ENCODE measurements at regions not wholly inside any gene's neighbourhood (a gene's known extent, or its start where the extent isn't known, plus 50 kb on each side); places are given as distances from the start of the nearest gene placed in this dataset.

DNA sequence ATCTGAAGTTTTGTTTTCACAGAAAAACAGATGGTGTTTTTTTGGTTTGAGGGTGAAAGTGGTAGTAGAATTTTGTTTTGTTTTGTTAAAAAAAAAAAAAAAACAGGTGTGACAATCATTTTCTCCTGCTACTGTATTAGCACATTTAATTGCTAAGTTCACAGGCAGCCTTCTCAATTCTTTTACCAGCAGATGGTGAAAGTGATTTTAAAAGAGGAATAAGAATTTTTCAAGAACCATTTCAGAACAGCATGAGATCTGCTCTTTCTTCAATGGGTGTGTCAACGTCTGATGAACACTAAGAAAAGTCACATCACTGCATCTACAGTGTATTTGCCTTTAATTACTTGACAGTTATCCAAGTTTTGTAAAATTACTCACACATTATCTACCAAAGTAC is 303.7 kb upstream of the USP15 start:
- intact Hi-C loops (cut with DNase I) = no loop called here

DNA sequence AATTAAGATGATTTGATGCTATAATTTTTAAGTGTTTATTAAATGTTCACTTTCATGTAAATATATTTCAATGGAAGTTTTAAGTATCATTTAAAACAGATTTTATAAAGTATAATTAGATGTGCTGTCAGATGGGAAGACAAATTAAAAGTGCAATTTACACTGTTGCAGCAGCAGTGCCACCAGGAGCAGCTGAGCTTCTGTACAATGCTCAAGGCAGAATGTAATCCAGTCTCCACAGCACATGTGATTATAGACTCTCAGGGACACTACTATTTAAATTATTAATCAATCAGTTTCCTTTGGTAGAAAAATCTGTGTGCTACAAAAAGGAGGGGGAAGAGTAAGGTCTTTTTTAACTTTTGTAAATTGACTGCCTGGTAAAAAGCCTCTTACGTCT is 285.7 kb upstream of the USP15 start:
- intact Hi-C loops (cut with DNase I) = no loop called here
- Histone ChIP-seq H3K27me3 (no peaks in the 10 kb centered on the region), H3K36me3 (no peaks in the 10 kb centered on the region), H3K27ac (no peak overlapping the region), H3K4me3 (no peak overlapping the region), H3K9me3 (no peaks in the 10 kb centered on the region), H3K4me1 (no peaks in the 10 kb centered on the region)
- DNase-seq (ENCODE audit: low spot score in 2 of 2) = no peak
- TF ChIP-seq, protein P1, sequence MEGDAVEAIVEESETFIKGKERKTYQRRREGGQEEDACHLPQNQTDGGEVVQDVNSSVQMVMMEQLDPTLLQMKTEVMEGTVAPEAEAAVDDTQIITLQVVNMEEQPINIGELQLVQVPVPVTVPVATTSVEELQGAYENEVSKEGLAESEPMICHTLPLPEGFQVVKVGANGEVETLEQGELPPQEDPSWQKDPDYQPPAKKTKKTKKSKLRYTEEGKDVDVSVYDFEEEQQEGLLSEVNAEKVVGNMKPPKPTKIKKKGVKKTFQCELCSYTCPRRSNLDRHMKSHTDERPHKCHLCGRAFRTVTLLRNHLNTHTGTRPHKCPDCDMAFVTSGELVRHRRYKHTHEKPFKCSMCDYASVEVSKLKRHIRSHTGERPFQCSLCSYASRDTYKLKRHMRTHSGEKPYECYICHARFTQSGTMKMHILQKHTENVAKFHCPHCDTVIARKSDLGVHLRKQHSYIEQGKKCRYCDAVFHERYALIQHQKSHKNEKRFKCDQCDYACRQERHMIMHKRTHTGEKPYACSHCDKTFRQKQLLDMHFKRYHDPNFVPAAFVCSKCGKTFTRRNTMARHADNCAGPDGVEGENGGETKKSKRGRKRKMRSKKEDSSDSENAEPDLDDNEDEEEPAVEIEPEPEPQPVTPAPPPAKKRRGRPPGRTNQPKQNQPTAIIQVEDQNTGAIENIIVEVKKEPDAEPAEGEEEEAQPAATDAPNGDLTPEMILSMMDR (IDR thresholded peaks at IDR 0.05) = no peak

More for the DNA sequence above, 303.7 kb upstream of the USP15 start:
- H3K4me3 ChIP-seq = no peak overlapping the region
- H3K9me3 ChIP-seq = no peaks in the 10 kb centered on the region
- no peaks in the 10 kb centered on the region for H3K36me3 ChIP-seq
- TF ChIP-seq, protein P1 (IDR thresholded peaks at IDR 0.05) = no peak
- no peaks in the 10 kb centered on the region for H3K27me3 ChIP-seq
- DNase-seq (ENCODE audit: low spot score in 2 of 2) = no peak
- no peaks in the 10 kb centered on the region for H3K4me1 ChIP-seq
- H3K27ac ChIP-seq = no peak overlapping the region

DNA sequence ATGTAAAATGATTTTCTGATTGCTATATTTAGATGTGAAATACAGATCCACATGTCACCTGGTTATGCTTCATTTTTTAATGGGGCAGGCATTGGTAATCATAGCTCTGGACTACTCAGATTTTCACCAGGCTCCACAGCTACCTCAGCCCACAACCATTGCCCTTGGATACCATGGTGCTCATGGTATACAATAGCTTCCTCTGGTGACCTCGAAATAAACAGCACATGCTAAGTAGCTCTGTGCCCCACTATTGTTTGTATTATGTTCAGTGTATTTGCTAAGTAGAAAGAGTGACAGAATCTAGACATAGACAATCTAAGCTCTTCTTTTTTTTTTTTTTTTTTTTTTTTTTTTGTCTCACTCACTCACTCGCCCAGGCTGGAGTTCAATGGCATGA is 274.4 kb upstream of the USP15 start:
- intact Hi-C loops (cut with DNase I) = no loop called here
- DNase-seq (ENCODE audit: low spot score in 2 of 2) = no peak
- H3K9me3 ChIP-seq = no peaks in the 10 kb centered on the region
- TF ChIP-seq, protein P1 (IDR thresholded peaks at IDR 0.05) = no peak
- no peaks in the 10 kb centered on the region for H3K36me3 ChIP-seq
- H3K27ac ChIP-seq = no peak overlapping the region
- H3K4me3 ChIP-seq = no peak overlapping the region
- no peaks in the 10 kb centered on the region for H3K27me3 ChIP-seq
- no peaks in the 10 kb centered on the region for H3K4me1 ChIP-seq

DNA sequence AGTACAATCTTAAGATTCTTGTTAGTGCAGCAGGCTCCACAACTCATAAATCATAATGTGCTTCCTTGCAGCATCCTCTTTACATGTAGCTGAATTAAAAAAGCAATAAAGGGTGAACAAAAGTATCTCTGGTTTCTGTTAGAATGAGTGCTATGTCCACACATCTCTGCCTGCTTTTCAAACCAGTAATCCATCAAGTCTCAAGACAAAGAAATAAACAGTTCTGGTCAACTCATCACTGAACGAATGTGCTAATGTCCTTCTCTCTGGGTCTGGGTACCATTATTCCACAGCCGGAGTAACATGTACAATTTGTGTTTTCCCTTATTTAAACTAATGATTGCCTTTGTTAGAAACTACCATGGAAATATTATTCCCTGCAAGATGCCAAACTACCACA is 273.0 kb upstream of the USP15 start:
- H3K27me3 ChIP-seq = no peaks in the 10 kb centered on the region
- H3K36me3 ChIP-seq = no peaks in the 10 kb centered on the region
- TF ChIP-seq, protein P1 (IDR thresholded peaks at IDR 0.05) = no peak
- DNase-seq (ENCODE audit: low spot score in 2 of 2) = no peak
- H3K4me3 ChIP-seq = no peak overlapping the region
- peaks cover 0 to 2% of the 10 kb centered on the region in 2 donors for H3K4me1 ChIP-seq
- no peaks in the 10 kb centered on the region for H3K9me3 ChIP-seq
- H3K27ac ChIP-seq = no peak overlapping the region
- intact Hi-C loops (cut with DNase I) = no loop called here

DNA sequence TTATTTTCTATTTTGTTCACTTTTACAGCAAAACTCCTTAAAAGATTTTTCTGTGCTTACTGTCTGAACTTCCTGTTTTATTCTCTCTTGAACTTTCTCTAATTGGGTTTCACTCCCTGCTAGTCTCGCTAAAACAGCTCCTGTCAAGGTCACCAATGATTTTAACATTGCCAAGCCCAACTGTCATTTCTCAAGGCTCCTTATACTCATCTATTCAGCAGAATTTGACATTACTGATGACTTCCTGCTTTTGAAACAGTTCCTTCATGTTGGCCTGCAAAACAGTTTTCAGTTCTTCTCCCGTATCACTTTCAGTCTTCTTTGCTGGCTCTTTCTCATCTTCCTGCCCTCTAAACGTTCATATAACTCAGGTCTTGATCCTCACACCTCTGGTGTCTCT is 268.5 kb upstream of the USP15 start:
- intact Hi-C loops (cut with DNase I) = loop anchor here (5.0 to 10.0 kb wide), 2 partner anchors 131 to 337 kb away; no protein-coding TSS in a partner anchor

More for the DNA sequence above, 268.5 kb upstream of the USP15 start:
- TF ChIP-seq, protein P1 (IDR thresholded peaks at IDR 0.05) = no peak
- no peak for DNase-seq (ENCODE audit: low spot score in 2 of 2)
- Histone ChIP-seq H3K36me3 (no peaks in the 10 kb centered on the region), H3K4me1 (peaks cover 0 to 2% of the 10 kb centered on the region in 2 donors), H3K27me3 (no peaks in the 10 kb centered on the region), H3K27ac (no peak overlapping the region), H3K4me3 (no peak overlapping the region), H3K9me3 (no peaks in the 10 kb centered on the region)

Measured in ascending aorta (tissue), 2 donors.